CD4-positive, alpha-beta T cell treated with Interleukin-15 for 4 hours (primary cell): ENCODE measurements at regions not wholly inside any gene's neighbourhood (a gene's known extent, or its start where the extent isn't known, plus 50 kb on each side); places are given as distances from the start of the nearest gene placed in this dataset.
"Not testable (repeated sequence)": the region's sequence is repeated elsewhere in the genome, so short reads cannot be mapped to it uniquely, and the experiment has no call there.

ENCODE experiments used
- DNase-seq: peaks from one replicate; pipeline ENCODE4 v3.0.0-alpha.2; 2020; ENCODE audit warnings: low spot score

- DNase-seq: no peak
These were observed 884.8 kb upstream of the ZEB2 start for GRCh38 chr2:145404690-145405089.

GRCh38 chr2:145402706-145403277 is 882.9 kb upstream of the ZEB2 start:
- no peak for DNase-seq

GRCh38 chr2:145399131-145399530 is 879.2 kb upstream of the ZEB2 start:
- no peak for DNase-seq

GRCh38 chr2:145394181-145394580 is 874.3 kb upstream of the ZEB2 start:
- no peak for DNase-seq

GRCh38 chr2:145386973-145387372 is 867.1 kb upstream of the ZEB2 start:
- DNase-seq: no peak

GRCh38 chr2:145383961-145384360 is 864.0 kb upstream of the ZEB2 start:
- DNase-seq: no peak

GRCh38 chr2:145380436-145381017 is 860.6 kb upstream of the ZEB2 start:
- DNase-seq: no peak

- DNase-seq: no peak
These were observed 860.0 kb upstream of the ZEB2 start for GRCh38 chr2:145379934-145380333.

- DNase-seq: no peak
These were observed 854.2 kb upstream of the ZEB2 start for GRCh38 chr2:145374165-145374564.

- DNase-seq: not testable (repeated sequence)
These were observed 847.4 kb upstream of the ZEB2 start for GRCh38 chr2:145367334-145367733.

GRCh38 chr2:145366341-145366740 is 846.4 kb upstream of the ZEB2 start:
- DNase-seq: no peak

GRCh38 chr2:145360129-145360790 is 840.3 kb upstream of the ZEB2 start:
- no peak for DNase-seq

GRCh38 chr2:145359561-145359960 is 839.6 kb upstream of the ZEB2 start:
- DNase-seq: no peak

GRCh38 chr2:145356056-145356455 is 836.1 kb upstream of the ZEB2 start:
- DNase-seq: no peak

- no peak for DNase-seq
These were observed 832.6 kb upstream of the ZEB2 start for GRCh38 chr2:145352484-145352883.

GRCh38 chr2:145351864-145352425 is 832.0 kb upstream of the ZEB2 start:
- DNase-seq: no peak

GRCh38 chr2:145350011-145350410 is 830.1 kb upstream of the ZEB2 start:
- no peak for DNase-seq

- no peak for DNase-seq
These were observed 824.3 kb upstream of the ZEB2 start for GRCh38 chr2:145344076-145344724.

- DNase-seq: no peak
These were observed 823.4 kb upstream of the ZEB2 start for GRCh38 chr2:145343287-145343686.

- DNase-seq: no peak
These were observed 821.6 kb upstream of the ZEB2 start for GRCh38 chr2:145341536-145341935.

GRCh38 chr2:145339646-145340045 is 819.7 kb upstream of the ZEB2 start:
- no peak for DNase-seq

- no peak for DNase-seq
These were observed 812.4 kb upstream of the ZEB2 start for GRCh38 chr2:145332210-145332898.
